Keratinocyte (primary cell): ENCODE measurements at regions not wholly inside any gene's neighbourhood (a gene's known extent, or its start where the extent isn't known, plus 50 kb on each side); places are given as distances from the start of the nearest gene placed in this dataset.

Experiments used
- CTCF ChIP-seq, 3 experiments: IDR thresholded peaks in 1 of 3; conservative IDR thresholded peaks in 1 of 3; optimal IDR thresholded peaks in 1 of 3; 2 replicates in 2 of 3; 3 replicates in 1 of 3; pipeline versions ENCODE3 to v1.5.1; 2011; ENCODE audit warnings: low read length in 3 of 3, mild to moderate bottlenecking in 3 of 3, moderate library complexity in 2 of 3, control low read depth in 1 of 3, inconsistent platforms in 1 of 3; ENCODE audit not compliant: insufficient read depth in 2 of 3; ENCODE audit errors: extremely low read depth in 1 of 3
- EZH2 ChIP-seq: IDR thresholded peaks from one replicate; pipeline ENCODE4 v1.6.1; 2012; ENCODE audit warnings: inconsistent platforms, mild to moderate bottlenecking, low read length, moderate library complexity

DNA sequence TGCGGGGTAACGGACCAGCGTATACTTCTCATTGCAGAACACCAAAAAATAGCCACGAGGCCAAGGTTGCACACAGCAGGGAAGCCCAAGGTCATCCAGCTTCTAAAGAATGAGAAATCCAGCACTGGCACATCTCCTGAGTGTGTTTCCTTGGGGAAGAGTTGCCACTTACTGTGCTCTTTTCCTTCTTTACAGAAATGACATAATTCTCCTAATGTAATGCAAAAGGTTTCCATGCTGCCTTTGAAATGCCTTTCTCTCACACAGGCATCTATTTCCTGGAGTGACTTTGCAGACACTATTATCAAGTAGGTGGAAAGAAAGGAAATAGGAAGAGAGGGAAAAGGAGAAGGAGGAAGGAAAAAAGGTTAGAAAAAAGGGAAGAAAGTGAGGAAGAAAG is 862.1 kb upstream of the CELF4 start:
- no peak for TF ChIP-seq CTCF (optimal IDR thresholded peaks at IDR 0.05 in 1 of 3, IDR thresholded peaks at IDR 0.05 in 1 of 3, conservative IDR thresholded peaks at IDR 0.05 in 1 of 3; ENCODE audit: extremely low read depth in 1 of 3, insufficient read depth in 2 of 3, low read length in 3 of 3)
- TF ChIP-seq EZH2: no peak
